Esophagus (tissue), 2 donors: ENCODE measurements at regions not wholly inside any gene's neighbourhood (a gene's known extent, or its start where the extent isn't known, plus 50 kb on each side); places are given as distances from the start of the nearest gene placed in this dataset.
"Not testable (repeated sequence)": the region's sequence is repeated elsewhere in the genome, so short reads cannot be mapped to it uniquely, and the experiment has no call there.

Experiments
- H3K27ac ChIP-seq, 2 donors: one replicate each; pipeline ENCODE4 v1.5.1; 2013; ENCODE audit warnings: low read depth in 2 of 2, mild to moderate bottlenecking in 2 of 2, inconsistent platforms in 1 of 2, low read length in 1 of 2, moderate library complexity in 1 of 2
- H3K27me3 ChIP-seq, 2 donors: one replicate each; pipeline ENCODE4 v1.6.1; 2013; ENCODE audit warnings: low read length in 2 of 2, control low read depth in 1 of 2, mild to moderate bottlenecking in 1 of 2; ENCODE audit not compliant: insufficient read depth in 2 of 2, control insufficient read depth in 1 of 2
- H3K36me3 ChIP-seq, 2 donors: one replicate each; pipeline ENCODE4 v1.6.1; 2013; ENCODE audit warnings: low read length in 1 of 2; ENCODE audit not compliant: control insufficient read depth in 2 of 2, insufficient read depth in 2 of 2
- H3K4me1 ChIP-seq, 2 donors: one replicate each; pipeline ENCODE4 v1.6.1; 2013; ENCODE audit warnings: low read length in 1 of 2; ENCODE audit not compliant: control insufficient read depth in 2 of 2, insufficient read depth in 2 of 2
- H3K4me3 ChIP-seq, 2 donors: one replicate each; pipeline ENCODE4 v1.5.1; 2013; ENCODE audit warnings: low read length in 2 of 2, mild to moderate bottlenecking in 2 of 2, low read depth in 1 of 2, moderate library complexity in 1 of 2
- H3K9me3 ChIP-seq, 2 donors: one replicate each; pipeline ENCODE4 v1.6.1; 2013; ENCODE audit warnings: mild to moderate bottlenecking in 2 of 2, low read depth in 1 of 2, low read length in 1 of 2, moderate library complexity in 1 of 2; ENCODE audit not compliant: control insufficient read depth in 2 of 2, insufficient read depth in 1 of 2
- WGBS, 2 donors: extraction: QIAGEN DNeasy Blood & Tissue Kit; methylation state at CpG; one replicate each; pipeline ENCODE4 v1.1.7; 2013; 5-methylcytosine and 5-hydroxymethylcytosine counted together
- donor health status: healthy with polysubstance abuse.
- donor health status: Bipolar disorder and iron deficiency.

GRCh38 chrY:7310482-7311269, 399.1 kb upstream of the AMELY start:
- 75 to 79% methylated on average over 6 of the region's 6 CpGs for WGBS, 2 donors
- Histone ChIP-seq H3K4me1 (no peaks in the 10 kb centered on the region), H3K27ac (no peak overlapping the region), H3K4me3 (no peak overlapping the region), H3K27me3 (no peaks in the 10 kb centered on the region), H3K9me3 (no peaks in the 10 kb centered on the region), H3K36me3 (peaks cover 0 to 4% of the 10 kb centered on the region in 2 donors)

DNA sequence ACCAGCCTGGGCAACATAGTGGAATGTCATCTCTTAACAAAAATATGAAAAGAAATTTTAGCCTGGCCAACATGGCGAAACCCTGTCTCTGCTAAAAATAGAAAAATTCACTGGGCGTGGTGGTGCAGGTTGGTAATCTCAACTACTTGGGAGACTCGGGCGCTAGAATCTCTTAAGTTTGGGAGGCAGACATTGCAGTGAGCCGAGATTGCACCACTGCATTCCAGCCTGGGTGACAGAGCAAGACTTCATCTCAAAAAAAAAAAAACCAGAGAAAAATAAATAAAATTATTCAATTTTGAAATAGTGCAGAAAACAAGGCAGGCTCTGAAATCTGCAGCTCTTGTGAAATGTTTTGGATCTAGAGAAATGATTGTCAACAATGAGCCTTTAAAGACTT, 397.3 kb upstream of the AMELY start:
- no peaks in the 10 kb centered on the region for H3K9me3 ChIP-seq
- H3K36me3 ChIP-seq, result peaks cover 0 to 9% of the 10 kb centered on the region in 2 donors
- H3K27ac ChIP-seq, result no peak overlapping the region
- no peaks in the 10 kb centered on the region for H3K27me3 ChIP-seq
- H3K4me3 ChIP-seq, result no peak overlapping the region
- H3K4me1 ChIP-seq, result no peaks in the 10 kb centered on the region
- WGBS, 2 donors, result 97% methylated on average over 5 of the region's 5 CpGs; no CpG with 5 or more reads in 1 of the 2 donors

DNA sequence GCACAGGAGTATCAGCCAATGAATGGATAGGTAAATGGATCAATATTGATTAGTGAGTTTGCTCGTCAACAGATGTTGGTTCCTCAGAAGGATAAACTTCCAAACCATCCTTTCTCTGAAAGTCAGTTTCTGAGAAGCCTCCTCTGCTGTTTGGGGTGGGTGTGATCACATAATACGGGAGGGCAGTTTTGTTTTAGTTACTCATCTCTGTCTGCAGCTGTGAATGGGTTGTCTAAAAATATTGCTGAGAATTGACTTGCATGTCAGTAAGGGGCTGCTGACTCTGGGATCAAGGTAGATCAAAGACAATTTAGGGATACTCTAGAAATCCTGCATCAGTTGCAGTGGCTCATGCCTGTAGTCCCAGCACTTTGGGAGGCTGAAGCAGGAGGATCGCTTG, 390.8 kb upstream of the AMELY start:
- WGBS, 2 donors, result 86% methylated on average over 3 of the region's 3 CpGs; no CpG with 5 or more reads in 1 of the 2 donors
- H3K4me1 ChIP-seq, result no peaks in the 10 kb centered on the region
- no peaks in the 10 kb centered on the region for H3K27me3 ChIP-seq
- peaks cover 0 to 9% of the 10 kb centered on the region in 2 donors for H3K36me3 ChIP-seq
- no peak overlapping the region for H3K27ac ChIP-seq
- H3K9me3 ChIP-seq, result no peaks in the 10 kb centered on the region
- H3K4me3 ChIP-seq, result no peak overlapping the region

- Histone ChIP-seq H3K4me1 (no peaks in the 10 kb centered on the region), H3K36me3 (peaks cover 0 to 5% of the 10 kb centered on the region in 2 donors), H3K27ac (no peak overlapping the region), H3K27me3 (no peaks in the 10 kb centered on the region), H3K4me3 (no peak overlapping the region), H3K9me3 (no peaks in the 10 kb centered on the region)
- WGBS, 2 donors, result 61 to 67% methylated on average over 3 of the region's 3 CpGs
These were observed 388.4 kb upstream of the AMELY start for GRCh38 chrY:7299960-7300359.

DNA sequence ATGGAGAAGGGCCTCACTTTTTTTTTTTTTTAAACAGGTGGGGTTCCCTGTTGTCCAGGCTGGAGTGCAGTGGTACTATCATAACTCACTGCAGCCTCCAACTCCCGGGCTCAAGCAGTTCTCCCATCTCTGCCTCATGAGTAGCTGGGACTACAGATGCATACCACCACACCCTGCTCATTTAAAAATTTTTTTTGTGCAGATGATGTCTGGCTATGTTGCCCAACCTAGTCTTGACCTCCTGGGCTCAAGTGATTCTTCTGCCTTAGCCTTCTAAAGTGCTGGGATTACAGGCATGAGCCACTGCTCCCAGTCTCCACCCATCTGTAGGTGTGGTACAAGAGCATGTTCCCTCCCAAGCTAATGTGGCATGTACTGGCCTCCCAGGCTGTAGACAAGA, 380.6 kb upstream of the AMELY start:
- no peak overlapping the region for H3K4me3 ChIP-seq
- no peaks in the 10 kb centered on the region for H3K36me3 ChIP-seq
- no peaks in the 10 kb centered on the region for H3K4me1 ChIP-seq
- 68% methylated on average over 1 of the region's 1 CpG; no CpG with 5 or more reads in 1 of the 2 donors for WGBS, 2 donors
- H3K27ac ChIP-seq, result no peak overlapping the region
- H3K9me3 ChIP-seq, result no peaks in the 10 kb centered on the region
- H3K27me3 ChIP-seq, result no peaks in the 10 kb centered on the region

GRCh38 chrY:7289889-7290833, 378.6 kb upstream of the AMELY start:
- H3K27ac ChIP-seq, result no peak overlapping the region
- H3K4me3 ChIP-seq, result no peak overlapping the region
- H3K27me3 ChIP-seq, result no peaks in the 10 kb centered on the region
- H3K36me3 ChIP-seq, result no peaks in the 10 kb centered on the region
- 68 to 69% methylated on average over 5 to 10 of the region's 10 CpGs for WGBS, 2 donors
- H3K9me3 ChIP-seq, result no peaks in the 10 kb centered on the region
- no peaks in the 10 kb centered on the region for H3K4me1 ChIP-seq

DNA sequence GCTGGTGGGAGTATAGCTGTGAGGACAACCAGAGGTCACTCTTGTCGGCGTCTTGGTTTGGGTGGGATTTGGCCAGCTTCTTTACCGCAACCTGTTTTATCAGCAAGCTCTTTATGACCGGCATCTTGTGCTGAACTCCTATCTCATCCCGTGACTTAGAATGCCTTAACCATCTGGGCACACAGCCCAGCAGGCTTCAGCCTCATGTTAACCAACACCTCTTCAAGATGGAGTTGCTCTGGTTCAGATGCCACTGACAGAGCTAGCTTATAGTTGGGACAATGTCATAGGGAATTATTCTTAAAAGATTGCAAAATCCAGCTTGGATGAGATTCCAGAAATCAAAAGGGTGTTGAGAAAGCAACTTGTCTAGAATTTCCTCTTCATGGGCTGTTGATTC, 377.1 kb upstream of the AMELY start:
- 81 to 100% methylated on average over 3 to 5 of the region's 5 CpGs for WGBS, 2 donors

GRCh38 chrY:7287963-7288362, 376.4 kb upstream of the AMELY start:
- not testable (repeated sequence) for H3K27me3 ChIP-seq, H3K4me1 ChIP-seq, H3K9me3 ChIP-seq, H3K27ac ChIP-seq, H3K36me3 ChIP-seq, H3K4me3 ChIP-seq
- 52% methylated on average over 2 of the region's 2 CpGs; no CpG with 5 or more reads in 1 of the 2 donors for WGBS, 2 donors

More for the DNA sequence above, 377.1 kb upstream of the AMELY start:
- Histone ChIP-seq H3K4me3 (no peak overlapping the region), H3K27ac (no peak overlapping the region), H3K4me1 (no peaks in the 10 kb centered on the region), H3K9me3 (no peaks in the 10 kb centered on the region), H3K27me3 (no peaks in the 10 kb centered on the region), H3K36me3 (no peaks in the 10 kb centered on the region)

DNA sequence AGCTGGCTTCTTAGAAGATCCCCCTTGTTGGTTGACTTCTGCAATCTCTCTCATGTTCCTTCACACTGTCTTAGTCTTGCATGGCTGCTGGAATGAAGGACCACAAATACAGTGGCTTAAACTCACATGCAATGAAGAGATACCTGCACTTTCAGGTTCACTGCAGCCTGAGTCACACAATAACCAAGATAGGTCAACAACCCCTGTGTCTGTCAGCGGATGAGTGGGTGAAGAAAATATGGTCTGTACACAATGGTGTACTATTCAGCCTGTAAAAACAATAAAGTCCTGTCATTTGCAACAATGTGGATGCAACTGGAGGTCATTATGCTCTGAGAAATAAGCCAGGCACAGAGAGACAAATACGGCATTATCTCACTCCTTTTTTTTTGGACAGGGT, 373.8 kb upstream of the AMELY start:
- H3K27ac ChIP-seq, result no peak overlapping the region
- WGBS, 2 donors, result 86 to 96% methylated on average over 1 to 2 of the region's 2 CpGs

More for the DNA sequence above, 373.8 kb upstream of the AMELY start:
- Histone ChIP-seq H3K9me3 (no peaks in the 10 kb centered on the region), H3K4me1 (no peaks in the 10 kb centered on the region), H3K36me3 (no peaks in the 10 kb centered on the region), H3K27me3 (no peaks in the 10 kb centered on the region), H3K4me3 (no peak overlapping the region)
